GM06990 (cell line): ENCODE measurements at regions not wholly inside any gene's neighbourhood (a gene's known extent, or its start where the extent isn't known, plus 50 kb on each side); places are given as distances from the start of the nearest gene placed in this dataset.

Experiments used
- DNase-seq: peaks from one replicate; pipeline ENCODE4 v3.0.0-alpha.2; 2011; ENCODE audit not compliant: insufficient read length; ENCODE audit errors: extremely low read depth
- H3K27me3 ChIP-seq: replicated peaks from 2 replicates; pipeline ENCODE4 v1.6.0; 2011; ENCODE audit warnings: low read length; ENCODE audit not compliant: control insufficient read depth, insufficient read depth
- H3K36me3 ChIP-seq: 2 replicates; pipeline ENCODE4 v1.5.1; 2011; ENCODE audit warnings: low read length; ENCODE audit not compliant: control insufficient read depth, insufficient read depth
- H3K4me3 ChIP-seq: replicated peaks from 2 replicates; pipeline ENCODE4 v1.5.1; 2011; ENCODE audit warnings: low read depth, mild to moderate bottlenecking, control low read depth, low read length
- TF ChIP-seq, protein P1 (sequence below): IDR thresholded peaks from 2 replicates; pipeline ENCODE4 v1.5.1; 2011; ENCODE audit warnings: low read length, control low read depth, mild to moderate bottlenecking, inconsistent platforms; ENCODE audit not compliant: insufficient read depth, poor library complexity, severe bottlenecking

DNA sequence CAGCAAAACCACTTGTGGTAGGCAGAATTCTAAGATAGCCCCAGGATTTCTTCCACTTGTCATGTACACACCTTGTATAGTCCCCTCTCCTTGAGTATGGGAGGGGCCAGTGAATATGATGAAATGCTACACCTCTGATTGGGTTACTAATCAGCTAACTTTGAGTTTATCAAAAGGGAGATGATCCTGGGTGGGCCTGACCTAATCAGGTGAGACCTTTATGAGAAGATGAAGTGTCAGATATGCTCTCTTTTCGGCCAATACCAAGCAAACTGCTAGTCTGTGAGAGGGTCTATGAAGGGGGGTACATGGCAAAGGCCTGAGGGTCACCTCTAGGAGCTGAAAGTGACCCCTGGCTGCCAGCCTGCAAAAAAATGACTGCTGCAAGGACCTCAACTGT is 154.3 kb upstream of the CRY1 start:
- Histone ChIP-seq H3K36me3 (no peaks in the 10 kb centered on the region), H3K27me3 (no peaks in the 10 kb centered on the region; the same call in 1 of the 2 replicates), H3K4me3 (no peak overlapping the region)
- TF ChIP-seq, protein P1, sequence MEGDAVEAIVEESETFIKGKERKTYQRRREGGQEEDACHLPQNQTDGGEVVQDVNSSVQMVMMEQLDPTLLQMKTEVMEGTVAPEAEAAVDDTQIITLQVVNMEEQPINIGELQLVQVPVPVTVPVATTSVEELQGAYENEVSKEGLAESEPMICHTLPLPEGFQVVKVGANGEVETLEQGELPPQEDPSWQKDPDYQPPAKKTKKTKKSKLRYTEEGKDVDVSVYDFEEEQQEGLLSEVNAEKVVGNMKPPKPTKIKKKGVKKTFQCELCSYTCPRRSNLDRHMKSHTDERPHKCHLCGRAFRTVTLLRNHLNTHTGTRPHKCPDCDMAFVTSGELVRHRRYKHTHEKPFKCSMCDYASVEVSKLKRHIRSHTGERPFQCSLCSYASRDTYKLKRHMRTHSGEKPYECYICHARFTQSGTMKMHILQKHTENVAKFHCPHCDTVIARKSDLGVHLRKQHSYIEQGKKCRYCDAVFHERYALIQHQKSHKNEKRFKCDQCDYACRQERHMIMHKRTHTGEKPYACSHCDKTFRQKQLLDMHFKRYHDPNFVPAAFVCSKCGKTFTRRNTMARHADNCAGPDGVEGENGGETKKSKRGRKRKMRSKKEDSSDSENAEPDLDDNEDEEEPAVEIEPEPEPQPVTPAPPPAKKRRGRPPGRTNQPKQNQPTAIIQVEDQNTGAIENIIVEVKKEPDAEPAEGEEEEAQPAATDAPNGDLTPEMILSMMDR, result no peak
- DNase-seq, result no peak

DNA sequence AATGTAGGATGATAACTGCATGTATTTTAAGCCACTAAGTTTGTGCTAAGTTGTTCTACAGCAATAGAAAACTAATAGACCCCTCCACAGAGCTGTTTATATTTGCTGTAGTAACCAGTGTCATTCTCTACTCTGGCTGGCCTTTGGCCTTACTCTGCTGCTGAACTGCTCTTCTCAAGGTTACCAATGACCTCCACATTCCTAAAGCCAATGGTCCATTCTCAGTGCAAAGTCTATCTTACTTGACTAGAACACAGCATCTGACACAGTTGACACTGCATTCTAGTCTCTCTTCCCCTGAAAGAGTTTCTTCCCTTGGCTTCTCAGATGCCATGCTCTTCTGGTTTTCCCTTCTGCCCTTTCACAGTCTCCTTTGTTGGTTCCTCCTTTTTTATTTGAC is 154.8 kb upstream of the CRY1 start:
- TF ChIP-seq, protein P1, result no peak
- Histone ChIP-seq H3K4me3 (no peak overlapping the region), H3K36me3 (no peaks in the 10 kb centered on the region), H3K27me3 (no peaks in the 10 kb centered on the region; the same call in 1 of the 2 replicates)
- no peak for DNase-seq

DNA sequence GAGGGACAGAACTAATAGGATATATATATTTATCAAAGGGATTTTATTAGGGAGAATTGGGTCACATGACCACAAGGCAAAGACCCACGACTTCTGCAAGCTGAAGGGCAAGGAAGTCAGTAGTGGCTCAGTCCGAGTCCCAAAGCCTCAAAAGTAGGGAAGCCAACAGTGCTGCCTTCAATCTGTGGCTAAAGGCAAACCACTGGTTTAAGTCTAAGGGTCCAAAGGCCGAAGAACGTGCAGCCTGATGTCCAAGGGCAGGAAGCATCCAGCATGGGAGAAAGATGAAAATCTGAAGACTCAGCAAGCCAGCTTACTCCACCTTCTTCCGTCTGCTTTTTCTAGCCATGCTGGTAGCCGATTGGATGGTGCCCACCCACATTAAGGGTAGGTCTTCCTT is 157.9 kb upstream of the CRY1 start:
- DNase-seq, result no peak
- TF ChIP-seq, protein P1, result no peak
- H3K4me3 ChIP-seq, result no peak overlapping the region
- no peaks in the 10 kb centered on the region for H3K36me3 ChIP-seq
- no peaks in the 10 kb centered on the region; the same call in 1 of the 2 replicates for H3K27me3 ChIP-seq

DNA sequence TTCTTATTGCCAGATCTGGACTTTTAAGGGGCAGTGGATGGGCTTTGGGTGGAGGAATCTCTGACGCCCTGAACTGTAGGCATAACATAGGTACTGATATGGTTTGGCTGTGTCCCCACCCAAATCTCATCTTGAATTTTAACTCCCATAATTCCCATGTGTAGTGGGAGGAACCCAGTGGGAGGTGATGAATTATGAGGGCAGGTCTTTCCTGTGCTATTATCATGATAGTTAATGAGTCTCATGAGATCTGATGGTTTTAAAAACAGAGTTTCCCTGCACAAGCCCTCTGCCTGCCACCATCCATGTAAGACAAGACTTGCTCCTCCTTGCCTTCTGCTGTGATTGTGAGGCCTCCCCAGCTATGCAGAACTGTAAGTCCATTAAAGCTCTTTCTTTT is 160.0 kb upstream of the CRY1 start:
- Histone ChIP-seq H3K36me3 (no peaks in the 10 kb centered on the region), H3K4me3 (no peak overlapping the region), H3K27me3 (no peaks in the 10 kb centered on the region; the same call in 1 of the 2 replicates)
- no peak for DNase-seq
- TF ChIP-seq, protein P1, result no peak

DNA sequence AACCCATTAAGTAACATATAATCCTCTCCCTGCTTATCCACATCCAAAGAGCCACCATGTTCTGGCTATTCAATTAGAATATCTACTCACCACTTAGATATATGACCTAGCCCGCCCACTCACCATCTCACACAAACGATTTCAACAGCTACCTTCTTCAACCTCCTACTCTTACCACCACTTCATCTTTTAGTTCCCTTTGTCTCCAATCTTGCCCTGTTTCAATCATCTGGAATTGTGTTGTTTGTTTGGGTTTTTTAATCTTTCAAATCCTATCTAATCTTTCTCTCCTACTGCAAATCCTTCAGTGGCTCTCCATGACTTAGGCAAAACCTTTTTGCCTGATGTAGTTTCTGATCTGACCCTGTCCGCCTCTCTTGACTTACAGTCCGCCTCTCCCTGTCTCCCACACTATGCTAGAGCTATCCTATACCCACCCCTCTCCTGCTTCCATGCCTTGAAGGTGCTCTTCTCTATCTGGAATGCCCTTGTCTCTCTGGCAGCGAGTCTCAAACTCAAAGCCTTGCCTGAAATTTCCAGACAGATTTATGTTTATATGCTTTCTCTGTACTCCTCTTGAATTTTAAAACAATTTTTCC is 161.0 kb upstream of the CRY1 start:
- DNase-seq, result no peak
- Histone ChIP-seq H3K36me3 (no peaks in the 10 kb centered on the region), H3K27me3 (no peaks in the 10 kb centered on the region; the same call in 1 of the 2 replicates), H3K4me3 (no peak overlapping the region)
- TF ChIP-seq, protein P1, result no peak

DNA sequence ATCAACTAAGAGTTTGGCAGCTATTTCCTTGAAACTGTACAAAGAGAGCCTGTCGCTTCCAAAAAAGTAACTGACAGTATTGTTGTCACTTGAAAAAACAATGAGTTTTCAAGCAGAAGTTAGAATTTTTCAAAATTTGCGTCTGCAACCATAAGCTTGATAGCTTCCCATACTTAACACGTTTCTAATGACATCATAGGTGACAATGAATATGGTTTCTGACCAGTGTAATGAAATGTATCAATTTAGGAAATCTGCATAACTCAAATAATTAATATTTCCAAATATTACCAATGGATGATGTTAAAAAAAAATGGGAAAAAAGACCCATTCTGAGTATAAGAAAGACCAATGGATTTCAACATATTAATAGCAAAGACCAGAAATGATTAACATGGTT is 165.4 kb upstream of the CRY1 start:
- Histone ChIP-seq H3K36me3 (no peaks in the 10 kb centered on the region), H3K4me3 (no peak overlapping the region), H3K27me3 (no peaks in the 10 kb centered on the region; the same call in 1 of the 2 replicates)
- TF ChIP-seq, protein P1, result no peak
- no peak for DNase-seq
